NCI-H748 (cell line): ENCODE measurements at regions not wholly inside any gene's neighbourhood (a gene's known extent, or its start where the extent isn't known, plus 50 kb on each side); places are given as distances from the start of the nearest gene placed in this dataset.

Experiments
- DNase-seq: peaks from one replicate; lab custom pipeline; 2025; ENCODE audit not compliant: unreplicated experiment; lab: John Stamatoyannopoulos, UW

- no peak for DNase-seq
These were observed 366.9 kb downstream of the CMPK2 start for GRCh38 chr2:6498841-6499240.

- DNase-seq: no peak
These were observed 366.0 kb downstream of the CMPK2 start for GRCh38 chr2:6499691-6500090.

- DNase-seq: no peak
These were observed 359.3 kb downstream of the CMPK2 start for GRCh38 chr2:6506361-6506794.

GRCh38 chr2:6506859-6507258, 358.8 kb downstream of the CMPK2 start:
- no peak for DNase-seq

GRCh38 chr2:6510532-6510931, 355.2 kb downstream of the CMPK2 start:
- DNase-seq: no peak

- no peak for DNase-seq
These were observed 353.1 kb downstream of the CMPK2 start for GRCh38 chr2:6512589-6512988.

GRCh38 chr2:6516674-6517073, 349.0 kb downstream of the CMPK2 start:
- no peak for DNase-seq

GRCh38 chr2:6518361-6518760, 347.3 kb downstream of the CMPK2 start:
- no peak for DNase-seq

GRCh38 chr2:6523476-6523875, 342.2 kb downstream of the CMPK2 start:
- DNase-seq: no peak

- peak; percentile 33 for DNase-seq
These were observed 340.8 kb downstream of the CMPK2 start for GRCh38 chr2:6524691-6525474.

GRCh38 chr2:6525475-6525964, 340.2 kb downstream of the CMPK2 start:
- DNase-seq: no peak

GRCh38 chr2:6526093-6526824, 339.4 kb downstream of the CMPK2 start:
- peak; percentile 83 for DNase-seq

- DNase-seq: no peak
These were observed 334.4 kb downstream of the CMPK2 start for GRCh38 chr2:6531304-6531703.

GRCh38 chr2:6535572-6535971, 330.1 kb downstream of the CMPK2 start:
- DNase-seq: no peak

- DNase-seq: no peak
These were observed 327.1 kb downstream of the CMPK2 start for GRCh38 chr2:6538607-6539006.

- no peak for DNase-seq
These were observed 320.4 kb downstream of the CMPK2 start for GRCh38 chr2:6545336-6545735.

- no peak for DNase-seq
These were observed 319.9 kb downstream of the CMPK2 start for GRCh38 chr2:6545795-6546194.

- peak; percentile 32 for DNase-seq
These were observed 311.2 kb downstream of the CMPK2 start for GRCh38 chr2:6554466-6554865.

GRCh38 chr2:6556755-6557154, 309.0 kb downstream of the CMPK2 start:
- DNase-seq: no peak

GRCh38 chr2:6557737-6558136, 308.0 kb downstream of the CMPK2 start:
- no peak for DNase-seq

- DNase-seq: peak; percentile 11
These were observed 302.9 kb downstream of the CMPK2 start for GRCh38 chr2:6562771-6563170.

GRCh38 chr2:6564326-6564725, 301.4 kb downstream of the CMPK2 start:
- DNase-seq: no peak
